ENCODE measurements at regions not wholly inside any gene's neighbourhood (a gene's known extent, or its start where the extent isn't known, plus 50 kb on each side); places are given as distances from the start of the nearest gene placed in this dataset.

GRCh38 chr2:188142088-188142487, 149.6 kb upstream of the GULP1 start:
- DNase-seq: no peak
- Histone ChIP-seq H3K27me3 (ENCODE audit: control insufficient read depth, insufficient read depth, low read length) (no peaks in the 10 kb centered on the region), H3K27ac (ENCODE audit: low read length) (no peak overlapping the region), H3K4me1 (ENCODE audit: control insufficient read depth, insufficient read depth, low read length) (no peaks in the 10 kb centered on the region), H3K36me3 (ENCODE audit: control insufficient read depth, insufficient read depth, low read length) (no peaks in the 10 kb centered on the region), H3K4me3 (ENCODE audit: low read length) (no peak overlapping the region), H3K9me3 (ENCODE audit: control insufficient read depth, low read depth, low read length) (no peaks in the 10 kb centered on the region)

GRCh38 chr2:188142636-188143295, 148.9 kb upstream of the GULP1 start:
- Histone ChIP-seq H3K27me3 (ENCODE audit: control insufficient read depth, insufficient read depth, low read length) (no peaks in the 10 kb centered on the region), H3K27ac (ENCODE audit: low read length) (no peak overlapping the region), H3K9me3 (ENCODE audit: control insufficient read depth, low read depth, low read length) (no peaks in the 10 kb centered on the region), H3K36me3 (ENCODE audit: control insufficient read depth, insufficient read depth, low read length) (no peaks in the 10 kb centered on the region), H3K4me3 (ENCODE audit: low read length) (no peak overlapping the region), H3K4me1 (ENCODE audit: control insufficient read depth, insufficient read depth, low read length) (no peaks in the 10 kb centered on the region)
- no peak for DNase-seq
- 65% methylated on average over 2 of the region's 3 CpGs for WGBS (ENCODE audit: insufficient coverage, low lambda C conversion rate)

GRCh38 chr2:188145885-188146284, 145.8 kb upstream of the GULP1 start:
- Histone ChIP-seq H3K36me3 (ENCODE audit: control insufficient read depth, insufficient read depth, low read length) (no peaks in the 10 kb centered on the region), H3K4me1 (ENCODE audit: control insufficient read depth, insufficient read depth, low read length) (no peaks in the 10 kb centered on the region), H3K9me3 (ENCODE audit: control insufficient read depth, low read depth, low read length) (no peaks in the 10 kb centered on the region), H3K27me3 (ENCODE audit: control insufficient read depth, insufficient read depth, low read length) (no peaks in the 10 kb centered on the region), H3K27ac (ENCODE audit: low read length) (no peak overlapping the region), H3K4me3 (ENCODE audit: low read length) (no peak overlapping the region)
- 0% methylated on average over 1 of the region's 1 CpG for WGBS (ENCODE audit: insufficient coverage, low lambda C conversion rate)
- DNase-seq: no peak

- no peaks in the 10 kb centered on the region for H3K36me3 ChIP-seq (ENCODE audit: control insufficient read depth, insufficient read depth, low read length)
- H3K4me1 ChIP-seq (ENCODE audit: control insufficient read depth, insufficient read depth, low read length): no peaks in the 10 kb centered on the region
- no peaks in the 10 kb centered on the region for H3K27me3 ChIP-seq (ENCODE audit: control insufficient read depth, insufficient read depth, low read length)
- no peak overlapping the region for H3K27ac ChIP-seq (ENCODE audit: low read length)
- no peaks in the 10 kb centered on the region for H3K9me3 ChIP-seq (ENCODE audit: control insufficient read depth, low read depth, low read length)
- no peak overlapping the region for H3K4me3 ChIP-seq (ENCODE audit: low read length)
- DNase-seq: no peak
- 40% methylated on average over 1 of the region's 1 CpG for WGBS (ENCODE audit: insufficient coverage, low lambda C conversion rate)
Measured at GRCh38 chr2:188146888-188147287, 144.8 kb upstream of the GULP1 start.

GRCh38 chr2:188151670-188152069, 140.0 kb upstream of the GULP1 start:
- no peaks in the 10 kb centered on the region for H3K36me3 ChIP-seq (ENCODE audit: control insufficient read depth, insufficient read depth, low read length)
- no peaks in the 10 kb centered on the region for H3K9me3 ChIP-seq (ENCODE audit: control insufficient read depth, low read depth, low read length)
- H3K4me1 ChIP-seq (ENCODE audit: control insufficient read depth, insufficient read depth, low read length): no peaks in the 10 kb centered on the region
- no peaks in the 10 kb centered on the region for H3K27me3 ChIP-seq (ENCODE audit: control insufficient read depth, insufficient read depth, low read length)
- H3K27ac ChIP-seq (ENCODE audit: low read length): no peak overlapping the region
- H3K4me3 ChIP-seq (ENCODE audit: low read length): no peak overlapping the region
- WGBS (ENCODE audit: insufficient coverage, low lambda C conversion rate): no CpG with 5 or more reads among the region's 1 CpG
- no peak for DNase-seq

GRCh38 chr2:188158337-188159100, 133.2 kb upstream of the GULP1 start:
- DNase-seq: no peak
- no peak overlapping the region for H3K27ac ChIP-seq (ENCODE audit: low read length)
- WGBS (ENCODE audit: insufficient coverage, low lambda C conversion rate): 57% methylated on average over 1 of the region's 9 CpGs
- H3K36me3 ChIP-seq (ENCODE audit: control insufficient read depth, insufficient read depth, low read length): no peaks in the 10 kb centered on the region
- no peaks in the 10 kb centered on the region for H3K27me3 ChIP-seq (ENCODE audit: control insufficient read depth, insufficient read depth, low read length)
- H3K4me1 ChIP-seq (ENCODE audit: control insufficient read depth, insufficient read depth, low read length): no peaks in the 10 kb centered on the region
- H3K4me3 ChIP-seq (ENCODE audit: low read length): no peak overlapping the region
- H3K9me3 ChIP-seq (ENCODE audit: control insufficient read depth, low read depth, low read length): no peaks in the 10 kb centered on the region

- Histone ChIP-seq H3K4me3 (ENCODE audit: low read length) (no peak overlapping the region), H3K27ac (ENCODE audit: low read length) (no peak overlapping the region), H3K9me3 (ENCODE audit: control insufficient read depth, low read depth, low read length) (no peaks in the 10 kb centered on the region), H3K27me3 (ENCODE audit: control insufficient read depth, insufficient read depth, low read length) (no peaks in the 10 kb centered on the region), H3K4me1 (ENCODE audit: control insufficient read depth, insufficient read depth, low read length) (no peaks in the 10 kb centered on the region), H3K36me3 (ENCODE audit: control insufficient read depth, insufficient read depth, low read length) (no peaks in the 10 kb centered on the region)
- DNase-seq: no peak
- 90% methylated on average over 2 of the region's 2 CpGs for WGBS (ENCODE audit: insufficient coverage, low lambda C conversion rate)
Measured at GRCh38 chr2:188159484-188159883, 132.2 kb upstream of the GULP1 start.

- WGBS (ENCODE audit: insufficient coverage, low lambda C conversion rate): 60% methylated on average over 1 of the region's 4 CpGs
- H3K4me1 ChIP-seq (ENCODE audit: control insufficient read depth, insufficient read depth, low read length): no peaks in the 10 kb centered on the region
- no peaks in the 10 kb centered on the region for H3K9me3 ChIP-seq (ENCODE audit: control insufficient read depth, low read depth, low read length)
- H3K4me3 ChIP-seq (ENCODE audit: low read length): no peak overlapping the region
- no peaks in the 10 kb centered on the region for H3K36me3 ChIP-seq (ENCODE audit: control insufficient read depth, insufficient read depth, low read length)
- no peak overlapping the region for H3K27ac ChIP-seq (ENCODE audit: low read length)
- no peaks in the 10 kb centered on the region for H3K27me3 ChIP-seq (ENCODE audit: control insufficient read depth, insufficient read depth, low read length)
- DNase-seq: no peak
Measured at GRCh38 chr2:188170356-188170755, 121.3 kb upstream of the GULP1 start.

- Histone ChIP-seq H3K27me3 (ENCODE audit: control insufficient read depth, insufficient read depth, low read length) (no peaks in the 10 kb centered on the region), H3K9me3 (ENCODE audit: control insufficient read depth, low read depth, low read length) (no peaks in the 10 kb centered on the region), H3K36me3 (ENCODE audit: control insufficient read depth, insufficient read depth, low read length) (no peaks in the 10 kb centered on the region), H3K4me3 (ENCODE audit: low read length) (no peak overlapping the region), H3K27ac (ENCODE audit: low read length) (no peak overlapping the region), H3K4me1 (ENCODE audit: control insufficient read depth, insufficient read depth, low read length) (no peaks in the 10 kb centered on the region)
- DNase-seq: no peak
Measured at GRCh38 chr2:188176620-188177019, 115.1 kb upstream of the GULP1 start.

GRCh38 chr2:188181067-188181838, 110.4 kb upstream of the GULP1 start:
- WGBS (ENCODE audit: insufficient coverage, low lambda C conversion rate): no CpG with 5 or more reads among the region's 5 CpGs
- no peak overlapping the region for H3K4me3 ChIP-seq (ENCODE audit: low read length)
- H3K9me3 ChIP-seq (ENCODE audit: control insufficient read depth, low read depth, low read length): no peaks in the 10 kb centered on the region
- no peaks in the 10 kb centered on the region for H3K36me3 ChIP-seq (ENCODE audit: control insufficient read depth, insufficient read depth, low read length)
- no peak overlapping the region for H3K27ac ChIP-seq (ENCODE audit: low read length)
- no peaks in the 10 kb centered on the region for H3K4me1 ChIP-seq (ENCODE audit: control insufficient read depth, insufficient read depth, low read length)
- peak in 1 of 2 donors; percentile 7 for DNase-seq
- no peaks in the 10 kb centered on the region for H3K27me3 ChIP-seq (ENCODE audit: control insufficient read depth, insufficient read depth, low read length)
